ENCODE measurements at regions not wholly inside any gene's neighbourhood (a gene's known extent, or its start where the extent isn't known, plus 50 kb on each side); places are given as distances from the start of the nearest gene placed in this dataset.

- intact Hi-C loops (cut with micrococcal nuclease) = no loop called here
- Histone ChIP-seq H3K23ac (ENCODE audit: low read depth, low read length) (no peak overlapping the region), H4K8ac (ENCODE audit: low read depth in 2 of 2, low read length in 2 of 2) (no peak overlapping the region), H3K9ac (ENCODE audit: low read depth, low read length) (no peak overlapping the region), H3K4me2 (ENCODE audit: low read depth, low read length) (no peak overlapping the region), H3K36me3 (ENCODE audit: control insufficient read depth, insufficient read depth, low read length) (no peaks in the 10 kb centered on the region), H3K9me3 (ENCODE audit: control insufficient read depth, insufficient read depth, low read length) (no peaks in the 10 kb centered on the region), H2AFZ (replicated peaks; ENCODE audit: low read length, poor library complexity) (no peak overlapping the region), H4K5ac (ENCODE audit: low read depth, low read length) (no peak overlapping the region), H3K27ac (ENCODE audit: insufficient read depth, low read length) (no peak overlapping the region), H3K18ac (ENCODE audit: low read depth, low read length) (no peak overlapping the region), H2BK15ac (ENCODE audit: low read depth, low read length) (no peak overlapping the region), H3K79me1 (ENCODE audit: low read depth in 1 of 2, low read length in 2 of 2) (no peaks in the 10 kb centered on the region), H2AK9ac (replicated peaks; ENCODE audit: low read depth, low read length, poor library complexity) (no peak overlapping the region), H3K56ac (ENCODE audit: extremely low read depth, insufficient read depth, low read length) (no peak overlapping the region), H3K4me3 (ENCODE audit: insufficient read depth, low read depth, low read length) (no peak overlapping the region), H3K4ac (ENCODE audit: low read depth, low read length) (no peak overlapping the region), H2BK20ac (ENCODE audit: low read depth, low read length) (no peak overlapping the region), H2AK5ac (ENCODE audit: low read depth, low read length) (no peak overlapping the region), H3K4me1 (ENCODE audit: control insufficient read depth, insufficient read depth, low read length) (no peaks in the 10 kb centered on the region), H2BK5ac (ENCODE audit: low read depth, low read length, poor library complexity, severe bottlenecking) (no peak overlapping the region), H3K14ac (replicated peaks; ENCODE audit: low read depth, low read length) (no peak overlapping the region), H4K91ac (ENCODE audit: insufficient read depth, low read depth, low read length) (no peak overlapping the region), H4K20me1 (ENCODE audit: insufficient read depth, low read length) (no peaks in the 10 kb centered on the region), H3K9me1 (ENCODE audit: insufficient read depth, low read length) (no peaks in the 10 kb centered on the region), H2BK120ac (ENCODE audit: low read depth, low read length) (no peak overlapping the region), H3K27me3 (ENCODE audit: control insufficient read depth, insufficient read depth, low read length) (no peaks in the 10 kb centered on the region)
- in situ Hi-C loops (cut with MboI; ENCODE audit: low sequenced_read_pairs) = no loop called here
- no CpG with 5 or more reads among the region's 4 CpGs for WGBS, 2 experiments (ENCODE audit: extremely low coverage in 2 of 2, insufficient read length in 1 of 2)
- BruUV-seq (replicated peaks) = no TSS peak
- DNase-seq = no peak
- no peak for TF ChIP-seq NFE2L2 (IDR thresholded peaks at IDR 0.05; ENCODE audit: low read depth, low read length)
- CTCF ChIA-PET = no interaction called here
- dilution Hi-C loops (cut with HindIII; ENCODE audit: low sequenced_read_pairs, unreplicated experiment) = no loop called here
- POLR2A ChIA-PET (ENCODE audit: unreplicated experiment) = no interaction called here
- ATAC-seq (ENCODE audit: low read depth) = no peak
Measured at GRCh38 chr11:45503311-45503710, 162.1 kb downstream of the CHST1 start.

Measured in IMR-90 (cell line).